Hepatocyte (in vitro differentiated cells): ENCODE measurements at regions not wholly inside any gene's neighbourhood (a gene's known extent, or its start where the extent isn't known, plus 50 kb on each side); places are given as distances from the start of the nearest gene placed in this dataset.
"Not testable (repeated sequence)": the region's sequence is repeated elsewhere in the genome, so short reads cannot be mapped to it uniquely, and the experiment has no call there.

Source experiments
- EZH2 ChIP-seq: fragments of 200-600 bp; sonication (generic); IDR thresholded peaks from 2 replicates; pipeline ENCODE4 v1.6.1; 2016; ENCODE audit warnings: antibody characterized with exemption, mild to moderate bottlenecking, borderline replicate concordance
- TF ChIP-seq, protein P1 (sequence below): fragments of 200-600 bp; sonication (generic); IDR thresholded peaks from 2 replicates; pipeline ENCODE4 v1.5.1; 2016; ENCODE audit warnings: antibody characterized with exemption, mild to moderate bottlenecking; ENCODE audit not compliant: poor library complexity

DNA sequence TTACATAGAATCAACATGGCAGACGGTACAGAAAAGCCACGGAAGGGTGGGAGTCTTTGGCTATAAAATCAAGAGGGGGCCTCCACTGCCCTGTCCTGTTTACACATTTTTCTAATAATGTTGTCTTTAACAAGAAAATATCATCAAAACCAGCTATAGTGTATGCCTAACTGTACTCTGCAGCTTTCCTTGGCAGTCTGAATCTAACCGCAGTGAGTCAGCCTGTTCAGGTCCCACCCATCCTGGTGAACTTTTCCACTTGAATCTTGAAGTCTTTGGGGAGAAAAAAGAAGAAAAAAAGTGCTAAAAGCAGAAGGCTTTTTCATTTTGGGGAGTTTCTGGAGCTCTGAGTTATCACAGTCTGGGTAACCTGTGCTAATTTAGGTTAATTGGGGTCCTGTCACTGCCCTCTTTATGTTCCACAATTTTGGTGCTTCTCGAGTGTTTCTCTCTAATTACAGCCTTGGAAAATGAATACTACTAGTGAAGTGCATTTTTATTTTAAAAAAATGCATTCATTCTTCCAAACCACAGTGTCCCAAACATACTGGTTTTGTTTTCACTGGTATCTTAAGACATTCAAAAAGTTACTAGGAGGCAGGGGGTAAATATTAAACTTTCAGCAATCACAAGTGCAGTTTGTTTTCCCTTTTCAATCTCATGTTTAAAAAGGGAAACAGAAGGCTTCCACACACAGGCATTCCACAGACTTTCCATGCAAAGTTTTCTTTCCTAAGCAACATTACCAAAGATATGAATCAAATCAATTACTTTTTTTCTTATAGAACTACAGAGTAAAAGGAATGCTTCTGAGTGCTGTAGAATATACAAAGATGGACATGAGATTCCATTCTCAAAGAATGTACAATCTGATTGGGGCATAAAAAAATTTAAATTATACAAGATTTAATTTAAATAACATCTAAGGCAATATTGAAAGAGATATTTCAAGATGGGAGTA lies 86.8 kb upstream of the SEC22B start:
- TF ChIP-seq, protein P1, sequence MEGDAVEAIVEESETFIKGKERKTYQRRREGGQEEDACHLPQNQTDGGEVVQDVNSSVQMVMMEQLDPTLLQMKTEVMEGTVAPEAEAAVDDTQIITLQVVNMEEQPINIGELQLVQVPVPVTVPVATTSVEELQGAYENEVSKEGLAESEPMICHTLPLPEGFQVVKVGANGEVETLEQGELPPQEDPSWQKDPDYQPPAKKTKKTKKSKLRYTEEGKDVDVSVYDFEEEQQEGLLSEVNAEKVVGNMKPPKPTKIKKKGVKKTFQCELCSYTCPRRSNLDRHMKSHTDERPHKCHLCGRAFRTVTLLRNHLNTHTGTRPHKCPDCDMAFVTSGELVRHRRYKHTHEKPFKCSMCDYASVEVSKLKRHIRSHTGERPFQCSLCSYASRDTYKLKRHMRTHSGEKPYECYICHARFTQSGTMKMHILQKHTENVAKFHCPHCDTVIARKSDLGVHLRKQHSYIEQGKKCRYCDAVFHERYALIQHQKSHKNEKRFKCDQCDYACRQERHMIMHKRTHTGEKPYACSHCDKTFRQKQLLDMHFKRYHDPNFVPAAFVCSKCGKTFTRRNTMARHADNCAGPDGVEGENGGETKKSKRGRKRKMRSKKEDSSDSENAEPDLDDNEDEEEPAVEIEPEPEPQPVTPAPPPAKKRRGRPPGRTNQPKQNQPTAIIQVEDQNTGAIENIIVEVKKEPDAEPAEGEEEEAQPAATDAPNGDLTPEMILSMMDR, result not testable (repeated sequence)
- not testable (repeated sequence) for TF ChIP-seq EZH2
